GM12872 (cell line): ENCODE measurements at regions not wholly inside any gene's neighbourhood (a gene's known extent, or its start where the extent isn't known, plus 50 kb on each side); places are given as distances from the start of the nearest gene placed in this dataset.

Experiments used
- CTCF ChIP-seq: IDR thresholded peaks from 3 replicates; pipeline ENCODE4 v1.5.1; 2011; ENCODE audit warnings: low read depth, mild to moderate bottlenecking, low read length, moderate library complexity; ENCODE audit not compliant: insufficient read depth

- TF ChIP-seq CTCF: no peak
These were observed 556.5 kb downstream of the QKI start for GRCh38 chr6:163970846-163971564.

- TF ChIP-seq CTCF: no peak
These were observed 551.2 kb downstream of the QKI start for GRCh38 chr6:163965426-163966348.

- no peak for TF ChIP-seq CTCF
These were observed 550.3 kb downstream of the QKI start for GRCh38 chr6:163964789-163965188.

- TF ChIP-seq CTCF: no peak
These were observed 548.9 kb downstream of the QKI start for GRCh38 chr6:163963205-163964120.

- no peak for TF ChIP-seq CTCF
These were observed 548.2 kb downstream of the QKI start for GRCh38 chr6:163962627-163963117.

GRCh38 chr6:163960128-163960527 lies 545.6 kb downstream of the QKI start:
- TF ChIP-seq CTCF: no peak
